Trophoblast cell (in vitro differentiated cells and primary cell): ENCODE measurements at regions not wholly inside any gene's neighbourhood (a gene's known extent, or its start where the extent isn't known, plus 50 kb on each side); places are given as distances from the start of the nearest gene placed in this dataset.
"Not testable (repeated sequence)": the region's sequence is repeated elsewhere in the genome, so short reads cannot be mapped to it uniquely, and the experiment has no call there.

ENCODE experiments used
- DNase-seq, 2 donors: peaks; one replicate each; pipeline ENCODE4 v3.0.0-alpha.2; 2016
- H2AFZ ChIP-seq: 2 replicates; pipeline ENCODE4 v1.6.1; 2013; ENCODE audit warnings: low read length, moderate library complexity, mild to moderate bottlenecking; ENCODE audit not compliant: insufficient read depth, poor library complexity
- H2AK5ac ChIP-seq: 2 replicates; pipeline ENCODE4 v1.6.1; 2013; ENCODE audit warnings: mild to moderate bottlenecking, low read length
- H2BK120ac ChIP-seq: 2 replicates; pipeline ENCODE4 v1.6.1; 2013; ENCODE audit warnings: low read length, mild to moderate bottlenecking, moderate library complexity; ENCODE audit not compliant: insufficient read depth, poor library complexity
- H2BK12ac ChIP-seq: 2 replicates; pipeline ENCODE4 v1.6.1; 2013; ENCODE audit warnings: mild to moderate bottlenecking, low read length, moderate library complexity
- H2BK5ac ChIP-seq: 2 replicates; pipeline ENCODE4 v1.6.1; 2013; ENCODE audit warnings: low read length, low read depth, moderate library complexity, mild to moderate bottlenecking; ENCODE audit not compliant: poor library complexity
- H3K14ac ChIP-seq: 2 replicates; pipeline ENCODE4 v1.6.1; 2013; ENCODE audit warnings: mild to moderate bottlenecking, low read length
- H3K18ac ChIP-seq: 2 replicates; pipeline ENCODE4 v1.6.1; 2013; ENCODE audit warnings: mild to moderate bottlenecking, low read length
- H3K23ac ChIP-seq: 2 replicates; pipeline ENCODE4 v1.6.1; 2013; ENCODE audit warnings: low read length
- H3K27ac ChIP-seq: 2 replicates; pipeline ENCODE4 v1.5.1; 2013; ENCODE audit warnings: low read depth, mild to moderate bottlenecking, inconsistent platforms, low read length, moderate library complexity
- H3K27me3 ChIP-seq: 2 replicates; pipeline ENCODE4 v1.6.1; 2013; ENCODE audit warnings: inconsistent platforms, mild to moderate bottlenecking, low read length, moderate library complexity; ENCODE audit not compliant: insufficient read depth
- H3K36me3 ChIP-seq, 2 experiments: 1 replicate in 1 of 2; 2 replicates in 1 of 2; pipeline ENCODE4 v1.6.1; 2013; ENCODE audit warnings: low read length in 2 of 2, mild to moderate bottlenecking in 2 of 2, moderate library complexity in 1 of 2; ENCODE audit not compliant: insufficient read depth in 2 of 2, control insufficient read depth in 1 of 2
- H3K4ac ChIP-seq: 2 replicates; pipeline ENCODE4 v1.6.1; 2013; ENCODE audit warnings: low read depth, mild to moderate bottlenecking, low read length, moderate library complexity
- H3K4me1 ChIP-seq, 2 experiments: 1 replicate in 1 of 2; 2 replicates in 1 of 2; pipeline ENCODE4 v1.6.1; 2013; ENCODE audit warnings: low read length in 2 of 2, mild to moderate bottlenecking in 2 of 2, moderate library complexity in 1 of 2; ENCODE audit not compliant: insufficient read depth in 2 of 2, control insufficient read depth in 1 of 2
- H3K4me2 ChIP-seq: 2 replicates; pipeline ENCODE4 v1.6.1; 2013; ENCODE audit warnings: inconsistent platforms, mild to moderate bottlenecking, low read length, moderate library complexity
- H3K4me3 ChIP-seq: 2 replicates; pipeline ENCODE4 v1.5.1; 2013; ENCODE audit warnings: mild to moderate bottlenecking, low read depth, low read length, inconsistent platforms
- H3K79me1 ChIP-seq: one replicate; pipeline ENCODE4 v1.6.1; 2013; ENCODE audit warnings: low read length
- H3K79me2 ChIP-seq: 2 replicates; pipeline ENCODE4 v1.6.1; 2013; ENCODE audit warnings: low read length, mild to moderate bottlenecking; ENCODE audit not compliant: control insufficient read depth, insufficient read depth, poor library complexity
- H3K9ac ChIP-seq: 2 replicates; pipeline ENCODE4 v1.6.1; 2013; ENCODE audit warnings: mild to moderate bottlenecking, low read length
- H3K9me3 ChIP-seq: 2 replicates; pipeline ENCODE4 v1.6.1; 2013; ENCODE audit warnings: low read depth, mild to moderate bottlenecking, control low read depth, inconsistent platforms, low read length; ENCODE audit not compliant: insufficient read depth
- H4K12ac ChIP-seq: 2 replicates; pipeline ENCODE4 v1.6.1; 2013; ENCODE audit warnings: low read depth, mild to moderate bottlenecking, low read length, moderate library complexity
- H4K8ac ChIP-seq: 2 replicates; pipeline ENCODE4 v1.6.1; 2013; ENCODE audit warnings: low read depth, mild to moderate bottlenecking, low read length, moderate library complexity
- H4K91ac ChIP-seq: one replicate; pipeline ENCODE4 v1.6.1; 2013; ENCODE audit warnings: low read depth, mild to moderate bottlenecking, low read length, moderate library complexity
- WGBS: extraction: QIAGEN DNeasy Blood & Tissue Kit; methylation state at CpG from one replicate; pipeline ENCODE4 v1.1.7; 2013; ENCODE audit warnings: missing lambda C conversion rate; ENCODE audit not compliant: insufficient read length, insufficient coverage; ENCODE audit errors: extremely low coverage; 5-methylcytosine and 5-hydroxymethylcytosine counted together

DNA sequence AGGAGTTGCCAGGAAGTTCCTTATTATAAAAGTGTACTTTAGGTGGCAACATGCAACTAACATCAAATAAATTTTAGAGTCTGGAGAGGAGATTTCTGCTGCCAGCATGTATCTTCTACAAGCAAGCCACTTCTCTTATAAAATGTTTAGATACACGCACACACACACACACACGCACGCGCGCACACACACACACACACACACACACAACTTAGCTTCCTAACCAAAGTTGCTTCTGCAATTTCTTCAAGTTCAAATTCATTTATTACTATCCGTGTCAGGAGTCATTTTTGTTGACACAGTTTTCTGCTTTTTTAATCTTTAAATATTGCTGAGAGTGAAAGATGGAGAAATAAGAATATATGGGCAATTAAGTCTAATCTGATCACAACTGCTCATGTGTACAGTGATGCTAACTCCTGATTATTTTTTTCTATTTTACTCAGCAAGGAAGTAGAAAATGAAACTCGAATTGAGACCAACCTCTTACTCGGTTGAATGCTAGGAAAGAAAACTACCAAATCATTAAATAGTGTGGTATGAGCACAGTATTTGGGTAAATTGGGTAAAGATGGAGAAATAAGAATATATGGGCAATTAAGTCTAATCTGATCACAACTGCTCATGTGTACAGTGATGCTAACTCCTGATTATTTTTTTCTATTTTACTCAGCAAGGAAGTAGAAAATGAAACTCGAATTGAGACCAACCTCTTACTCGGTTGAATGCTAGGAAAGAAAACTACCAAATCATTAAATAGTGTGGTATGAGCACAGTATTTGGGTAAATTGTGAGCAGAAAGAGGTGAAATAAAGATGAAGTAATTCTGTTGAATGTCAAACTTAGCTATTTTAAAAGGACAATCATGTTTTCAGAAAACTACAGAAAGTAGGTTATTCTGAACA, 554.1 kb upstream of the MBL2 start:
- not testable (repeated sequence) for H3K4me2 ChIP-seq, H4K8ac ChIP-seq, H3K18ac ChIP-seq, H4K91ac ChIP-seq, H2BK120ac ChIP-seq, H3K79me1 ChIP-seq, H3K4ac ChIP-seq, H3K23ac ChIP-seq, H3K14ac ChIP-seq, H4K12ac ChIP-seq, H3K27me3 ChIP-seq, H3K9ac ChIP-seq, H3K4me3 ChIP-seq, H3K27ac ChIP-seq, H3K36me3 ChIP-seq, H2AK5ac ChIP-seq, H3K9me3 ChIP-seq, DNase-seq, H3K4me1 ChIP-seq, H2BK5ac ChIP-seq, H3K79me2 ChIP-seq, H2AFZ ChIP-seq, H2BK12ac ChIP-seq
- WGBS, result no CpG with 5 or more reads among the region's 10 CpGs

- Histone ChIP-seq H3K18ac (no peak overlapping the region), H3K9me3 (no peaks in the 10 kb centered on the region), H3K23ac (no peak overlapping the region), H3K4me2 (no peak overlapping the region), H3K79me1 (peaks cover 2% of the 10 kb centered on the region), H3K4ac (no peak overlapping the region), H3K4me1 (no peaks in the 10 kb centered on the region), H2AK5ac (no peak overlapping the region), H3K79me2 (no peaks in the 10 kb centered on the region), H2BK120ac (no peak overlapping the region), H3K14ac (peak overlapping the region; percentile 70), H4K8ac (peak overlapping the region; percentile 19), H3K9ac (no peak overlapping the region), H3K4me3 (no peak overlapping the region), H3K36me3 (no peaks in the 10 kb centered on the region), H3K27ac (no peak overlapping the region), H2BK12ac (no peak overlapping the region), H3K27me3 (no peaks in the 10 kb centered on the region), H4K91ac (peak overlapping the region; percentile 62), H4K12ac (no peak overlapping the region), H2BK5ac (peak overlapping the region; percentile 49), H2AFZ (no peak overlapping the region)
- no peak for DNase-seq
- WGBS, result no CpG with 5 or more reads among the region's 5 CpGs
Observed at GRCh38 chr10:53325066-53325465, 552.5 kb upstream of the MBL2 start.

DNA sequence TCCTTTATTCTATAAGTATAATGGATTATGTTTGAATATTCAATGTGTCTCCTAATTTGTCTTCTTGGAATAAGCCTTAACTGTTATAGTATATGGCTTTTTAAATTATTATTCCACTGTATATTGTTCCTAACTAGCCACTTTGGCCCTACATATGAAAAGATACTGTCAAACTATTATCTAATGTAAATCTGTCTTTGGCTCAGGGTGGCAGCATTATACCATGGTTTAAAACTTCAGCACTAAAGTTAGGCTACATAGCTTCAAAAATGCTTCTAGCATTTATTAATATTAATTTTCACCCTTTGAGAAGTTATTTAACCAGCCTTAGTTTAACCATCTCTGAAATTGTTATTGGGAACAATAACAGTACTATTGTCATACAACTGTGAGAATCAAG, 543.1 kb upstream of the MBL2 start:
- Histone ChIP-seq H3K79me2 (no peaks in the 10 kb centered on the region), H2BK12ac (no peak overlapping the region), H3K36me3 (no peaks in the 10 kb centered on the region), H3K4me2 (no peak overlapping the region), H2AK5ac (no peak overlapping the region), H2BK120ac (no peak overlapping the region), H4K91ac (no peak overlapping the region), H3K23ac (no peak overlapping the region), H2AFZ (no peak overlapping the region), H3K4me3 (no peak overlapping the region), H2BK5ac (no peak overlapping the region), H4K8ac (no peak overlapping the region), H3K14ac (no peak overlapping the region), H3K9ac (no peak overlapping the region), H3K27ac (no peak overlapping the region), H3K18ac (no peak overlapping the region), H4K12ac (no peak overlapping the region), H3K79me1 (peaks cover 6% of the 10 kb centered on the region), H3K27me3 (no peaks in the 10 kb centered on the region), H3K4me1 (no peaks in the 10 kb centered on the region), H3K9me3 (no peaks in the 10 kb centered on the region), H3K4ac (no peak overlapping the region)
- DNase-seq, result no peak

DNA sequence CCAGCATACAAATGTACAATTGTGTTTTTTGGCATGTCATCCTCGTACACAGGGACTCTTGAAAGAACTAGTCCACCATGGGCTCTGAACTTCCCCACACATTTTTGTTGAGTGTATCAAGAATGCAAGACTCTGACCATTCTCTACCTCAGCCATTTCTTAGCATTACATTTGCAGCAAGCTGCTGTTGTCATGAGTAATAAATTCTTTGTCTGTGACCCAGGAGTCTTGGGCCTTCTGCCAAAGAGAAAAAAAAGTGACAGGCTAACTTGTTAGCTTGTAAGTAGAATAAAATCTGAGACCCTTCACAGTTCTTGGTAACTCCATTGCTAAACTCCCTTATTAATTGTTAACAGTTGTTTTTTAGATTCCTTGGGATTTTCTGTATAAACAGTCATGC, 542.3 kb upstream of the MBL2 start:
- no peaks in the 10 kb centered on the region for H3K27me3 ChIP-seq
- no peak overlapping the region for H3K27ac ChIP-seq
- H3K79me2 ChIP-seq, result no peaks in the 10 kb centered on the region
- H3K9ac ChIP-seq, result no peak overlapping the region
- no peak overlapping the region for H3K18ac ChIP-seq
- H3K4me2 ChIP-seq, result no peak overlapping the region
- H3K4me3 ChIP-seq, result no peak overlapping the region
- no peak overlapping the region for H4K12ac ChIP-seq
- H3K79me1 ChIP-seq, result peaks cover 5% of the 10 kb centered on the region
- no peak overlapping the region for H2BK5ac ChIP-seq
- H3K36me3 ChIP-seq, result no peaks in the 10 kb centered on the region
- no peak overlapping the region for H3K23ac ChIP-seq
- no peaks in the 10 kb centered on the region for H3K9me3 ChIP-seq
- no CpG with 5 or more reads among the region's 1 CpG for WGBS
- H4K8ac ChIP-seq, result no peak overlapping the region
- H3K4ac ChIP-seq, result no peak overlapping the region
- no peaks in the 10 kb centered on the region for H3K4me1 ChIP-seq
- H2BK12ac ChIP-seq, result no peak overlapping the region
- no peak overlapping the region for H4K91ac ChIP-seq
- no peak overlapping the region for H2AK5ac ChIP-seq
- no peak overlapping the region for H3K14ac ChIP-seq
- H2AFZ ChIP-seq, result no peak overlapping the region
- peak; percentile 50 to 55 for DNase-seq
- H2BK120ac ChIP-seq, result no peak overlapping the region
